ENCODE measurements at regions not wholly inside any gene's neighbourhood (a gene's known extent, or its start where the extent isn't known, plus 50 kb on each side); places are given as distances from the start of the nearest gene placed in this dataset.

GRCh38 chr5:56763711-56764466 lies 51.5 kb upstream of the MAP3K1 start:
- DNase-seq (ENCODE audit: low read depth), result peak; percentile 30
- no peak for TF ChIP-seq CTCF (IDR thresholded peaks at IDR 0.05; ENCODE audit: insufficient read depth, low read depth, low read length, missing control alignments)
- H3K4me3 ChIP-seq (ENCODE audit: low read length), result no peak overlapping the region

GRCh38 chr5:56763182-56763581 lies 52.2 kb upstream of the MAP3K1 start:
- H3K4me3 ChIP-seq (ENCODE audit: low read length), result no peak overlapping the region
- TF ChIP-seq CTCF (IDR thresholded peaks at IDR 0.05; ENCODE audit: insufficient read depth, low read depth, low read length, missing control alignments), result no peak

GRCh38 chr5:56761151-56761885 lies 54.0 kb upstream of the MAP3K1 start:
- no peak for DNase-seq (ENCODE audit: low read depth)
- no peak overlapping the region for H3K4me3 ChIP-seq (ENCODE audit: low read length)
- no peak for TF ChIP-seq CTCF (IDR thresholded peaks at IDR 0.05; ENCODE audit: insufficient read depth, low read depth, low read length, missing control alignments)

More at GRCh38 chr5:56763182-56763581, 52.2 kb upstream of the MAP3K1 start:
- no peak for DNase-seq (ENCODE audit: low read depth)

- no peak for TF ChIP-seq CTCF (IDR thresholded peaks at IDR 0.05; ENCODE audit: insufficient read depth, low read depth, low read length, missing control alignments)
- no peak for DNase-seq (ENCODE audit: low read depth)
- H3K4me3 ChIP-seq (ENCODE audit: low read length), result no peak overlapping the region
Measured at GRCh38 chr5:56760723-56761122, 54.6 kb upstream of the MAP3K1 start.

GRCh38 chr5:56759521-56760216 lies 55.7 kb upstream of the MAP3K1 start:
- no peak overlapping the region for H3K4me3 ChIP-seq (ENCODE audit: low read length)
- peak; percentile 78 for DNase-seq (ENCODE audit: low read depth)
- no peak for TF ChIP-seq CTCF (IDR thresholded peaks at IDR 0.05; ENCODE audit: insufficient read depth, low read depth, low read length, missing control alignments)

- peak; percentile 60 for DNase-seq (ENCODE audit: low read depth)
- no peak for TF ChIP-seq CTCF (IDR thresholded peaks at IDR 0.05; ENCODE audit: insufficient read depth, low read depth, low read length, missing control alignments)
- H3K4me3 ChIP-seq (ENCODE audit: low read length), result no peak overlapping the region
Measured at GRCh38 chr5:56757077-56757476, 58.3 kb upstream of the MAP3K1 start.

Measured in epithelial cell of esophagus (primary cell).